IPS-18c (cell line): ENCODE measurements at regions not wholly inside any gene's neighbourhood (a gene's known extent, or its start where the extent isn't known, plus 50 kb on each side); places are given as distances from the start of the nearest gene placed in this dataset.

Experiments
- H3K4me3 ChIP-seq: 2 replicates; pipeline ENCODE4 v1.7.0; 2013; ENCODE audit warnings: low read depth, mild to moderate bottlenecking, low read length, moderate library complexity; ENCODE audit not compliant: insufficient read depth
- H3K9me3 ChIP-seq: one replicate; pipeline ENCODE4 v1.6.1; 2013; ENCODE audit warnings: mild to moderate bottlenecking, low read length, moderate library complexity; ENCODE audit not compliant: control insufficient read depth, insufficient read depth

GRCh38 chr2:217444932-217445331 lies 557.9 kb downstream of the TNS1 start:
- H3K4me3 ChIP-seq, result no peak overlapping the region
- H3K9me3 ChIP-seq, result no peaks in the 10 kb centered on the region

DNA sequence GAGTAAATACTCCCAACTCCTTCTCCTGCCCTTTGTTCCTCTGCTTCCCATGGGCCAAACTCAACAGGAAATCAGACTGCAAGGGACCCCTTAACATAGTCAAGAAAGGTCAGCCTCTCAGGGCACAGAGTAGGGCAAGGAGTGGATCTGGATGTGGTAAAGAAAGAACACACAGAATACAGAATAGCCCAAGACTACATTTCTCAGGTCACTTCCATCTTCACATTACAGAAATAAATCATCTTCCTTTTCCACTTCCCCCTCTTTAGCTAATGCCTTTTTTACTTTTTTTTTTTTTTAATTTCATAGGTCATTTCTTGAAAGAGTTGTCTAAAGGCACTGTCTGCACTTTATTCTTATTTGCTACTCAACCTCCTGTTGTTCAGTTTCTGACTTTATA lies 558.3 kb downstream of the TNS1 start:
- Histone ChIP-seq H3K4me3 (no peak overlapping the region), H3K9me3 (no peaks in the 10 kb centered on the region)

GRCh38 chr2:217443601-217444000 lies 559.2 kb downstream of the TNS1 start:
- H3K4me3 ChIP-seq, result no peak overlapping the region
- no peaks in the 10 kb centered on the region for H3K9me3 ChIP-seq

DNA sequence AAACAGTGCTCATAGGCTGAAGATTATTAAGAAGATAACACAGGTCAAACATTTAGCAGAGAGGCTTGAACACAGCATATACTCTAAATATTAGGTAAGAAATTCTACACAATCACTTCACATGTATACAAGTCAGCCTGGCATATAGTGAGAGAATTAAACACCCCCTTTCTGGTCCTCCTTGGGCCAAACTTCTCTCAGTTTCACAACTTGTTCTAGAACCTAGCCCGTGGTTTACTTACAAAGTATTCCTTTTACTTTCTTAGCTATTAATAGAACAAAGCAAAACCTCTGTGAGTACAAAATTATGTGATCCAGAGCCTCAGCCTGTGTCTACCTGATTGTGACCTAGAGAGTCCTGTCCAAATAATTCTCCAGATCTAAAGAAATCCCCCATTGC lies 562.8 kb downstream of the TNS1 start:
- Histone ChIP-seq H3K4me3 (no peak overlapping the region), H3K9me3 (no peaks in the 10 kb centered on the region)

DNA sequence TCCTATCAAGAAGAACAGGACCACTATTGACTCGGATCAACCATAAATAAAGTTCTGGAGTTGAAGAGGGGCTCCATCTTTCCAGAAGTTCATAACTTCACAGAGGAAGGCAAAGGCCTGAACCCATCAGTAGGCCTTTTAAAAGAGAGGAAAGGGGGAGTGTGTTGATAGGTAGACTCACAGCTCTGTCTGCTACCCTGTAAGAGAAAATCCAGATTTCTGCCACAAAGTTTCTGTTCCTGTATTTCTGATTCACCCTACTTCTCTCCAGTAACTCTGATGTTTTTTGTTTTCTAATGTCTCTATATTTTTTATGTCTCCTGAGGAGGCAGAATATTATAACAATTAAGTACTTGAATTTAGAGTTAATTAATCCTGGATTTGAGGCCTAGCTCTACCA lies 564.0 kb downstream of the TNS1 start:
- no peak overlapping the region for H3K4me3 ChIP-seq
- H3K9me3 ChIP-seq, result no peaks in the 10 kb centered on the region

- Histone ChIP-seq H3K4me3 (no peak overlapping the region), H3K9me3 (no peaks in the 10 kb centered on the region)
Measured at GRCh38 chr2:217438136-217438535, 564.7 kb downstream of the TNS1 start.

- H3K9me3 ChIP-seq, result no peaks in the 10 kb centered on the region
Measured at GRCh38 chr2:217437290-217437870, 565.4 kb downstream of the TNS1 start.

DNA sequence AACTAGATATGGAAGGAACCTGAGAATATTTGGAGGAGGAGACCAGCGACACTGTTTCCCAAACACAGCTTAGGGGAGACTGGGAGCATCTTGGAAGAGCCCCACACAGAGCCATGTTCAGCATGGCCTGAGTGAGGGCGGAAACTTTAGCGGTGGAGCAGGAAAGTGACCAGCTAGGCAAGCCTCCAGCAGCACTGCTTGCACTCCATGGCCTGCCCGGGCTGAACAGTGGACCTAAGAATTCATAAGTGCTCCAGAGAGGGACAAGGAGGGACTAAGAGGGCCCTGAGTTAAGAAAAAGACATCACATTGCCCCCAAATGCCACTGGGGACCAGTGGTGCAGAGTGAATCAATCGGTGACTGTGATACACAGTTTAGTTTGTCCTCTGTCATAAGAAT lies 566.4 kb downstream of the TNS1 start:
- H3K9me3 ChIP-seq, result no peaks in the 10 kb centered on the region
- no peak overlapping the region for H3K4me3 ChIP-seq

More at GRCh38 chr2:217437290-217437870, 565.4 kb downstream of the TNS1 start:
- no peak overlapping the region for H3K4me3 ChIP-seq

DNA sequence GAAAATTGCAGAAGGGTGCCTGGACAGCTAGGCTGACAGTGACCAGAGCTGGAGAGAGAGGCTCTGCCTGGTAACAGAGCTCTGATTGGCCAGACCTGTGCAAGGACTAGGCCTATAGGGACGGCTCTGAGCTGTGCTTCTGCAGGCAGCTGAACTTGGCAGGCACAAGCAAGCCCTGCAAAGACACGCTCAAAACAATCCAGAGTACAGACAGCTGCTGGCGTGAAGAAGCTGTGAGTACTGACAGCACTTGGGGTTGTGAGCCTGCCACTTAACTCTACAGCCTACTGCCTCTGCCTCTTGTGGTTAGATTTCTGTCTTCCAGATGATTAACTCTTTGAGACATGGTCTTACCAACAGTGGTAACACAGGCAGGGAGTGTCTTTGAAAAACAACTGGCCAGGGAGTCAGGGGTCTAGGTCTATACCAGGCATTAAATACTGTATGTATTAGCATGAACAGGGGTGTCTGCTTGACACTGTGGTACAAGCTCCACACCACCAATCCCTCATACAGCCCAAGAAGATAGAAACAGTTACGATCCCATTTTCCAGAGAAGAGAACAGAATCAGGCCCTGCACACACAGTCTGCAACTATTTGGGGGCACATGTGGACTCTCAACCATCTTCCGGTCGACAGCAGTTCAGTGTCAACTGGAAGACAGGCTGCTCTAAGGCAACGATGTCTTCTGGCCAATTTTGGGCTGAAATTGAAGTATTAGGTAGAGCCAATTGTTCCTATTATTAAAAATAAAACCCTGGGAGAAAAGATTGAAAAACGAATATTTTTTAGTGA lies 568.4 kb downstream of the TNS1 start:
- Histone ChIP-seq H3K4me3 (no peak overlapping the region), H3K9me3 (no peaks in the 10 kb centered on the region)

DNA sequence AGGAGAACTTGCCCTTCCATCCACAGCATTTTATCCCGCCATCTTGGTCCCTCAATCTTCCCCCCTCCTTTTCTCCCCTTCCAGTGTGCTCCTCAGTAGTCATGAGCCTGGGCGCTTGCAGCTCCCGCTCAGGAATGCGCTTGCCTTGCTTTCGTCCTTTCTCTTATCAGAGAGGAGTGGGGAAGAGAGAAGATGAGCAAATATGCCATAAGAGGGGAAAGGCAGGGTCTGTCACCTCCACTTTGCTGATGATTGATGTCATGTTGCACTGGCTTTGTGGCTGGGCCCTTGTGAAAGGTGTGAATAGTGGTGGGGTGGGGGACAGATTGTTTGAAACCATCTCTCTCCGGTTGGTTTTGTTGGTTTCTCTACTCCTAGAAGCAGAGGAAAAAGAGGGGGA lies 569.3 kb downstream of the TNS1 start:
- H3K9me3 ChIP-seq, result no peaks in the 10 kb centered on the region
- H3K4me3 ChIP-seq, result no peak overlapping the region

DNA sequence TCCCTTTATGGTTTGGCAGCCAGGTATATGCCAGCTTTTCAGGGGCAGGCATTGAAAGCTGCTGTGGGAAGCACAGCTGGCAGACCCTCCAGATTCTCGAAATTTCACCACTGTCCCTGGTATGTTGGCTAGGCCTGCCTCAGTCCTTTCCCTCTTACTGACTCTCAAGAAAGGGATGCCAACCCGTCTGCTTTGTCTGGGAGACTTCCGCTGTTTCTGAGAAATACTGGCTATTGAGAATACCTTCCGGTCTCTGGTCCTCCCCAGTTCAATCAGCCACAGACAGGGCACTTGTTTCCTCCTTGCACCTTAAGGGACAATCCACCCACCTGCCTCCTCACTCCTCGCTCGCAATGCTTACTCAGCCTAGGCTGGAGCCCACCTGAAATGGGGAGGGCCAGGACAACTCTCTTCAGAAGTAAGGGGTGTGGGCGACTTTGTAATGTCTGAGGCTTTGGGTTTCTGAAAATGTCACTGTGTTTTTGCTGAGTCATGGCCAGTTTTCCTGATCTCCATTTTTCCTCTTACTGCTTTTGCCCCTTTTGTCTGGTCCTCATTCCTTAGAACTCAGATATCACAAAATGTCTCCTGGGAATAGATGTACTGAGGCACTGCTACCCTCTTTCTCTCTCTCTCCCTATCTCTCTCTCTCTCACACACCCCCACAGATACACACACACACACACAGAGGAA lies 571.1 kb downstream of the TNS1 start:
- no peaks in the 10 kb centered on the region for H3K9me3 ChIP-seq
- H3K4me3 ChIP-seq, result no peak overlapping the region

- H3K9me3 ChIP-seq, result no peaks in the 10 kb centered on the region
- H3K4me3 ChIP-seq, result no peak overlapping the region
Measured at GRCh38 chr2:217430916-217431576, 571.2 kb upstream of the TNP1 start.

DNA sequence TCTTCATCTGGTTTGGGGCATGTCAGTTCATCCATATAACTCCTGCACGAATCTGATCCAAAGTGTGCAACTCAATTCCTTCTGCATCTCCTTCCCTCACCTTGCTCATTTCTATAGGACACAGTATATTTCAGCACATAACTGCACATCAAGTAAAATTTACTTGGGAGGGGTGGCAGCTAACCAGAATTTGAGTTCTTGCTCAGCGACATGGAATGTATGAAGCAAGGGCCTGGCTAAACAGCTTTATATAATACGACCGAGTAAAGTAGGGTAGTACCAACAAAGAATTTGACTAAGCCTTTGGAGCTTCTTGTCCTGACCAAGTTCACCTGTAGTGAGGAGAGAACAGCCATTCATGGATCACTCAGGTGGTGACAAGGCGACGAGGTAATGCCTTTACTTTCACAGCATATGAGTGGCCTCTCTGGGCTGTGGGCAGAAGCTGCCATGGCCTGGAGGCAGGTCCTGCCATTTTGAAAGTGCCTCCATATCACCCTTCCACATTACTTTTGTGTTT lies 570.2 kb upstream of the TNP1 start:
- no peak overlapping the region for H3K4me3 ChIP-seq
- no peaks in the 10 kb centered on the region for H3K9me3 ChIP-seq

DNA sequence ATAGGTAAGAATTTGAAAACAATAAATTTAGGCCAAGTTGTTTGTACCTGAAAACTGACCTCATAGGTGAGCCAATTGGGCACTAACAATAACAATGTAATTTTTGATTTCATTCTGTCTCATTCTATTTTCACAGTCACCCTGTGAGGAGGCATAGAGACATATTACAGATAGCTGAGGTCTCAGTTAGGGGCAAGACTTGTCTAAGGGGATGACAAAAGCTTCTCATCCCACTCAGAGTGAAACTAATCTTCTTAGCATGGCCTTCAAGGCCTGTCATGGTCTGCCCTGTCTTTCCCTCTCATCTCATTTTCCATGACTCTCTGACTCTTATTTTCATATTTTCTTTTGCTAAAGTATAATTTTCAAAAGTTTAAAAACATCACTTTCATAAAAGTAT lies 562.0 kb upstream of the TNP1 start:
- Histone ChIP-seq H3K9me3 (no peaks in the 10 kb centered on the region), H3K4me3 (no peak overlapping the region)

DNA sequence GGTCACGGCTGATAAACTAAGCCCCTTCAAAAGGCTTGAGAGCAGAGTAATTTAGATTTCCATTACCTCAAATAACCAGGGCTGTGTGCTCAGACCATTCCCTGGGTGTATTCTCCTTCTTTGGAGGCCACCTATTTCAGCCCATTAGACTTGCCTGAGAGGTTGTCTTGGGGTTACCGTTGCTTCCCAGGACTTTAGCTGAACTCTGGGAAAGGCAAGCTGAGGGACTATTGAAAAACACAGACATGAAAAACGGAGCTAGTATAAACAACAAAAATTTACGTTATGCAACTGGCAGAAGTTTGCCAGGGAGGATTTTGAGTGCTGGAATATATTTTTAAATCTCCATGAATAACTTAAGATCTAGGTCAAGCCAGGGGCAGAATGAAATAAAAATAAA lies 561.0 kb upstream of the TNP1 start:
- H3K9me3 ChIP-seq, result no peaks in the 10 kb centered on the region
- H3K4me3 ChIP-seq, result no peak overlapping the region

- no peak overlapping the region for H3K4me3 ChIP-seq
Measured at GRCh38 chr2:217419055-217419671, 559.3 kb upstream of the TNP1 start.

DNA sequence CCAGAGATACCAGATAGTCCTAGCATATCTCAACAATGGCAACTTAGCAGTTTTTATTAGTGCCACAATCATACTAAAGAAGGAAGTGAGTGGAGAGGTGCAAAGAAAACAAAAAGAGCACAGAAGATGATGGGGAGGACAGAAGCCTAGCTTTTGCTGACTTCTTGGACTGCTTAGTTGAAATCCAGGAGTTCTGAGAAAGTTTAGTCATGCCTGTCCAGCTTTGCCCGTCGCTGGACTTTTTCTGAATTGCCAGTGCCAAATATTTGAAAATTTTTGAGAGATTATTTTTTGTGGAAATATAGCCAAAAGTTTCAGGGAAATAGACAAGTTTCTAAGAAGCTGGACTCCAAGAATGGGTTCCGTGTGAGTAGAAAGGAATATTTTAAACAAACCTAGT lies 558.7 kb upstream of the TNP1 start:
- H3K9me3 ChIP-seq, result no peaks in the 10 kb centered on the region

More at GRCh38 chr2:217419055-217419671, 559.3 kb upstream of the TNP1 start:
- H3K9me3 ChIP-seq, result no peaks in the 10 kb centered on the region

More for the DNA sequence above, 558.7 kb upstream of the TNP1 start:
- no peak overlapping the region for H3K4me3 ChIP-seq
